Lower leg skin (tissue), 3 donors: ENCODE measurements at regions not wholly inside any gene's neighbourhood (a gene's known extent, or its start where the extent isn't known, plus 50 kb on each side); places are given as distances from the start of the nearest gene placed in this dataset.

Experiments used
- POLR2A ChIP-seq, 2 donors: fragments of 450-650 bp; IDR thresholded peaks; one replicate each; pipeline ENCODE4 v1.6.1; 2016 to 2017; ENCODE audit warnings: antibody characterized with exemption in 2 of 2, mild to moderate bottlenecking in 1 of 2, moderate library complexity in 1 of 2
- TF ChIP-seq, protein P1 (sequence below), 3 donors: fragments of 450-650 bp; IDR thresholded peaks; one replicate each; pipeline ENCODE4 v1.5.1; 2016; ENCODE audit warnings: antibody characterized with exemption in 3 of 3, mild to moderate bottlenecking in 3 of 3, moderate library complexity in 2 of 3

DNA sequence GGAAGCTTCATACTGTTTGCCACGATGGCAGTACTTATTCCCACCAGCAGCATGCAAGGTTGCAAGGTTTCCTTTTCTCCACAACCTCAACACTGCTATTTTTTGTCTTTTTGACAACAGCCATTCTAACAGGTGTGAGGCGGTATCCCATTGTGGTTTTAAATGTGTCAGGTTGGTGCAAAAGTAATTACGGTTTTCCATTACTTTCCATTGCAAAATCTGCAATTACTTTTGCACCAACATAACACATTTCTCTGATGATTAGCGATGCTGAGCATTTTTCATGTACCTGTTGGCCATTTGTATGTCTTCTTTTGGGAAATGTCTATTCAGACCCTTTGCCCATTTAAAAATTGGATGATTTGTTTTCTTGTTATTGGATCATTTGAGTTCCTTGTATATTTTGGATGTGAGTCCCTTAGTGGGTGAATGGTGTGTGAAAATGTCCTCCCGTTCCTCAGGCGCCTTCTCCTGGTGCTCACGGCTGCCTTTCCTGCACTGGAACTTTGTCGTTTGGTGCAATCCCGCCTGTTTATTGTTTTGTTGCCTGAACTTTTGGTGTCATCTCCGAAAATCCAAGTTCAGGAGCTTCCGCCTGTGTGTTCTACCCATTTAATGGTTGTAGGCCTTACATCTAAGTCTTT, 213.6 kb downstream of the KIF26A start:
- TF ChIP-seq, protein P1, sequence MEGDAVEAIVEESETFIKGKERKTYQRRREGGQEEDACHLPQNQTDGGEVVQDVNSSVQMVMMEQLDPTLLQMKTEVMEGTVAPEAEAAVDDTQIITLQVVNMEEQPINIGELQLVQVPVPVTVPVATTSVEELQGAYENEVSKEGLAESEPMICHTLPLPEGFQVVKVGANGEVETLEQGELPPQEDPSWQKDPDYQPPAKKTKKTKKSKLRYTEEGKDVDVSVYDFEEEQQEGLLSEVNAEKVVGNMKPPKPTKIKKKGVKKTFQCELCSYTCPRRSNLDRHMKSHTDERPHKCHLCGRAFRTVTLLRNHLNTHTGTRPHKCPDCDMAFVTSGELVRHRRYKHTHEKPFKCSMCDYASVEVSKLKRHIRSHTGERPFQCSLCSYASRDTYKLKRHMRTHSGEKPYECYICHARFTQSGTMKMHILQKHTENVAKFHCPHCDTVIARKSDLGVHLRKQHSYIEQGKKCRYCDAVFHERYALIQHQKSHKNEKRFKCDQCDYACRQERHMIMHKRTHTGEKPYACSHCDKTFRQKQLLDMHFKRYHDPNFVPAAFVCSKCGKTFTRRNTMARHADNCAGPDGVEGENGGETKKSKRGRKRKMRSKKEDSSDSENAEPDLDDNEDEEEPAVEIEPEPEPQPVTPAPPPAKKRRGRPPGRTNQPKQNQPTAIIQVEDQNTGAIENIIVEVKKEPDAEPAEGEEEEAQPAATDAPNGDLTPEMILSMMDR (IDR thresholded peaks at IDR 0.05), result no peak
- no peak for TF ChIP-seq POLR2A (IDR thresholded peaks at IDR 0.05)
